ENCODE measurements at regions not wholly inside any gene's neighbourhood (a gene's known extent, or its start where the extent isn't known, plus 50 kb on each side); places are given as distances from the start of the nearest gene placed in this dataset.

DNA sequence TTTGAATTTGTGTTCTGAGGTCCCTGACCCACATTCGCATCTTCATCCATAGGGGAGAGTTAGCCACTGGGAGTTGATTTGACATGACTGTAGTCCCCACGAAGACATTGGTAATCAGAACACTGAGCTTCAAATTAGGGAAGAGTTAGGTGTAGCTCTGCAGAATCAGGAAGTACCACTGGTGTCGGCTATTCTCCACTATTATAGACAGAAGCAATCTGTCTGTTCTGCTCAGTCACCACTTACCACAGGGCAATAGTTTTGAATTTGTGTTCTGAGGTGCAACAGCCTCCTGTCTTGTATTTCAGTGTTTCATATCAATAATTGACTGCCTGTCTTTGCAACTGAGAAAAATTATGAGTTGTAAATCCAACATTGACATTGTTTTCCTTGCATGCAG lies 407.6 kb downstream of the LRFN5 start:
- ChIA-PET CTCF (no interaction called here), POLR2A (no interaction called here)
- no peak overlapping the region for H3K4me3 ChIP-seq (ENCODE audit: low read depth, low read length)
- no peaks in the 10 kb centered on the region for H3K9me3 ChIP-seq (ENCODE audit: control insufficient read depth, insufficient read depth, low read depth, low read length)
- no peaks in the 10 kb centered on the region for H3K36me3 ChIP-seq (ENCODE audit: control insufficient read depth in 2 of 2, insufficient read depth in 1 of 2, low read length in 2 of 2)
- H3K27ac ChIP-seq (ENCODE audit: extremely low read depth, low read depth, low read length) = no peak overlapping the region
- no peaks in the 10 kb centered on the region for H3K4me1 ChIP-seq (ENCODE audit: control insufficient read depth, insufficient read depth, low read length)
- TF ChIP-seq HOXD13 (CRISPR knock-in tag; IDR thresholded peaks at IDR 0.05; ENCODE audit: borderline replicate concordance) = no peak
- no peak for TF ChIP-seq ELK4 (IDR thresholded peaks at IDR 0.05; ENCODE audit: borderline replicate concordance, low read depth, low read length)
- TF ChIP-seq ZNF776 (tag by site-specific recombination; IDR thresholded peaks at IDR 0.05; ENCODE audit: borderline replicate concordance) = no peak
- TF ChIP-seq, protein P1, sequence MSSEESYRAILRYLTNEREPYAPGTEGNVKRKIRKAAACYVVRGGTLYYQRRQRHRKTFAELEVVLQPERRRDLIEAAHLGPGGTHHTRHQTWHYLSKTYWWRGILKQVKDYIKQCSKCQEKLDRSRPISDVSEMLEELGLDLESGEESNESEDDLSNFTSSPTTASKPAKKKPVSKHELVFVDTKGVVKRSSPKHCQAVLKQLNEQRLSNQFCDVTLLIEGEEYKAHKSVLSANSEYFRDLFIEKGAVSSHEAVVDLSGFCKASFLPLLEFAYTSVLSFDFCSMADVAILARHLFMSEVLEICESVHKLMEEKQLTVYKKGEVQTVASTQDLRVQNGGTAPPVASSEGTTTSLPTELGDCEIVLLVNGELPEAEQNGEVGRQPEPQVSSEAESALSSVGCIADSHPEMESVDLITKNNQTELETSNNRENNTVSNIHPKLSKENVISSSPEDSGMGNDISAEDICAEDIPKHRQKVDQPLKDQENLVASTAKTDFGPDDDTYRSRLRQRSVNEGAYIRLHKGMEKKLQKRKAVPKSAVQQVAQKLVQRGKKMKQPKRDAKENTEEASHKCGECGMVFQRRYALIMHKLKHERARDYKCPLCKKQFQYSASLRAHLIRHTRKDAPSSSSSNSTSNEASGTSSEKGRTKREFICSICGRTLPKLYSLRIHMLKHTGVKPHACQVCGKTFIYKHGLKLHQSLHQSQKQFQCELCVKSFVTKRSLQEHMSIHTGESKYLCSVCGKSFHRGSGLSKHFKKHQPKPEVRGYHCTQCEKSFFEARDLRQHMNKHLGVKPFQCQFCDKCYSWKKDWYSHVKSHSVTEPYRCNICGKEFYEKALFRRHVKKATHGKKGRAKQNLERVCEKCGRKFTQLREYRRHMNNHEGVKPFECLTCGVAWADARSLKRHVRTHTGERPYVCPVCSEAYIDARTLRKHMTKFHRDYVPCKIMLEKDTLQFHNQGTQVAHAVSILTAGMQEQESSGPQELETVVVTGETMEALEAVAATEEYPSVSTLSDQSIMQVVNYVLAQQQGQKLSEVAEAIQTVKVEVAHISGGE (tag by site-specific recombination; conservative IDR thresholded peaks at IDR 0.05; ENCODE audit: low read depth) = no peak

DNA sequence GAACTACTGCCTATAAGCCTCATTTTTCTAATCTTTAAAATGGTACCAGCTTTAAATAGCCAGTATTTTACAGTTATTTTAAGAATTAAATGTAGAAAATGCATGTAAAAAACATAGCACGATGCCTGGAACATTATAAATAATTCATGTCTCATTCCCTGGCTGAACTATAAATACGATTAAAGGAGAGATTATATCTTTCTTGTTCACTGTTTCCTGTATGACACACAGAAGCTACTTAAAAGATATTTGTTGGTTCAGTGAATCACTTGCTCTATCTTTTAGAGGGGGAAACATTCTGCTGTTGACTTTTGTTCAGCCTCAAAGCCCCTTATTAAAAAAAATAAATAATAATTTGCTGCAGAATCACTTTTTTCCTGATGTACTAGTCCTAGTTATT lies 406.9 kb downstream of the LRFN5 start:
- ChIA-PET POLR2A (no interaction called here), CTCF (no interaction called here)
- H3K9me3 ChIP-seq (ENCODE audit: control insufficient read depth, insufficient read depth, low read depth, low read length) = no peaks in the 10 kb centered on the region
- no peaks in the 10 kb centered on the region for H3K36me3 ChIP-seq (ENCODE audit: control insufficient read depth in 2 of 2, insufficient read depth in 1 of 2, low read length in 2 of 2)
- no peak overlapping the region for H3K4me3 ChIP-seq (ENCODE audit: low read depth, low read length)
- no peak overlapping the region for H3K27ac ChIP-seq (ENCODE audit: extremely low read depth, low read depth, low read length)
- H3K4me1 ChIP-seq (ENCODE audit: control insufficient read depth, insufficient read depth, low read length) = no peaks in the 10 kb centered on the region
- TF ChIP-seq ZFP41 (tag by site-specific recombination; IDR thresholded peaks at IDR 0.05; ENCODE audit: borderline replicate concordance) (no peak), WT1 (tag by site-specific recombination; IDR thresholded peaks at IDR 0.05) (no peak), ZNF518A (tag by site-specific recombination; conservative IDR thresholded peaks at IDR 0.05; ENCODE audit: low read depth) (no peak), GFI1B (tag by site-specific recombination; IDR thresholded peaks at IDR 0.05) (no peak), PATZ1 (tag by site-specific recombination; IDR thresholded peaks at IDR 0.05) (no peak), ZNF530 (tag by site-specific recombination; IDR thresholded peaks at IDR 0.05; ENCODE audit: low read depth) (no peak), ZNF76 (tag by site-specific recombination; IDR thresholded peaks at IDR 0.05; ENCODE audit: borderline replicate concordance, low read depth) (no peak), SCRT1 (tag by site-specific recombination; IDR thresholded peaks at IDR 0.05; ENCODE audit: borderline replicate concordance) (no peak), ZBTB6 (tag by site-specific recombination; IDR thresholded peaks at IDR 0.05) (no peak), SALL2 (tag by site-specific recombination; IDR thresholded peaks at IDR 0.05; ENCODE audit: borderline replicate concordance) (no peak), ZNF2 (tag by site-specific recombination; IDR thresholded peaks at IDR 0.05) (no peak)
- TF ChIP-seq, protein P2, sequence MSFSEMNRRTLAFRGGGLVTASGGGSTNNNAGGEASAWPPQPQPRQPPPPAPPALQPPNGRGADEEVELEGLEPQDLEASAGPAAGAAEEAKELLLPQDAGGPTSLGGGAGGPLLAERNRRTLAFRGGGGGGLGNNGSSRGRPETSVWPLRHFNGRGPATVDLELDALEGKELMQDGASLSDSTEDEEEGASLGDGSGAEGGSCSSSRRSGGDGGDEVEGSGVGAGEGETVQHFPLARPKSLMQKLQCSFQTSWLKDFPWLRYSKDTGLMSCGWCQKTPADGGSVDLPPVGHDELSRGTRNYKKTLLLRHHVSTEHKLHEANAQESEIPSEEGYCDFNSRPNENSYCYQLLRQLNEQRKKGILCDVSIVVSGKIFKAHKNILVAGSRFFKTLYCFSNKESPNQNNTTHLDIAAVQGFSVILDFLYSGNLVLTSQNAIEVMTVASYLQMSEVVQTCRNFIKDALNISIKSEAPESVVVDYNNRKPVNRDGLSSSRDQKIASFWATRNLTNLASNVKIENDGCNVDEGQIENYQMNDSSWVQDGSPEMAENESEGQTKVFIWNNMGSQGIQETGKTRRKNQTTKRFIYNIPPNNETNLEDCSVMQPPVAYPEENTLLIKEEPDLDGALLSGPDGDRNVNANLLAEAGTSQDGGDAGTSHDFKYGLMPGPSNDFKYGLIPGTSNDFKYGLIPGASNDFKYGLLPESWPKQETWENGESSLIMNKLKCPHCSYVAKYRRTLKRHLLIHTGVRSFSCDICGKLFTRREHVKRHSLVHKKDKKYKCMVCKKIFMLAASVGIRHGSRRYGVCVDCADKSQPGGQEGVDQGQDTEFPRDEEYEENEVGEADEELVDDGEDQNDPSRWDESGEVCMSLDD (tag by site-specific recombination; IDR thresholded peaks at IDR 0.05) = no peak
- TF ChIP-seq, protein P3, sequence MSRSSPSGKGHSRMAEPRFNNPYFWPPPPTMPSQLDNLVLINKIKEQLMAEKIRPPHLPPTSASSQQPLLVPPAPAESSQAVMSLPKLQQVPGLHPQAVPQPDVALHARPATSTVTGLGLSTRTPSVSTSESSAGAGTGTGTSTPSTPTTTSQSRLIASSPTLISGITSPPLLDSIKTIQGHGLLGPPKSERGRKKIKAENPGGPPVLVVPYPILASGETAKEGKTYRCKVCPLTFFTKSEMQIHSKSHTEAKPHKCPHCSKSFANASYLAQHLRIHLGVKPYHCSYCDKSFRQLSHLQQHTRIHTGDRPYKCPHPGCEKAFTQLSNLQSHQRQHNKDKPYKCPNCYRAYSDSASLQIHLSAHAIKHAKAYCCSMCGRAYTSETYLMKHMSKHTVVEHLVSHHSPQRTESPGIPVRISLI (tag by site-specific recombination; IDR thresholded peaks at IDR 0.05) = no peak

Measured in HEK293 (cell line).